GM12875 (cell line): ENCODE measurements at regions not wholly inside any gene's neighbourhood (a gene's known extent, or its start where the extent isn't known, plus 50 kb on each side); places are given as distances from the start of the nearest gene placed in this dataset.

ENCODE experiments used
- H3K4me3 ChIP-seq: one replicate; pipeline ENCODE4 v1.5.1; 2011; ENCODE audit warnings: low read depth, low read length, control low read depth
- TF ChIP-seq, protein P1 (sequence below): IDR thresholded peaks from 2 replicates; pipeline ENCODE4 v1.5.1; 2011; ENCODE audit warnings: low read depth, mild to moderate bottlenecking, control low read depth, inconsistent platforms, low read length, moderate library complexity, borderline replicate concordance; ENCODE audit not compliant: insufficient read depth

DNA sequence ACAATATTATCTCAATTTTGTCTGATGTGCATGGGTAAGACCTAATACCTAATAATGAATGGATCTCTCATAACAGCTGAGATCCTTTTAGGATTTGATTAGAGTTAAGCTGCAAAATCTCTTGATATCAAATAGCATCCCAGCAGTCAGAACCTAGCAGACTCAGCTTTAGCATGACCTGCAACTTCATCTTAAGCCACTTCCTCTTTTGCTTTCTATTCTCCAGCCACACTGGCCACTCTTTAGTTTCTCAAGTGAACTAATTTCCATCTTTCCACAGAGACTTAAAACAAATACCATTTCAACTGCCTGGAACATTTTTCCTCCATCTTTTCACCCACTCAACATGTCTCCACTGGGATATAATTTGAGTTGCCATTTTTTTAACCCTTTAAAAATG is 1251.6 kb upstream of the ZEB2 start:
- TF ChIP-seq, protein P1, sequence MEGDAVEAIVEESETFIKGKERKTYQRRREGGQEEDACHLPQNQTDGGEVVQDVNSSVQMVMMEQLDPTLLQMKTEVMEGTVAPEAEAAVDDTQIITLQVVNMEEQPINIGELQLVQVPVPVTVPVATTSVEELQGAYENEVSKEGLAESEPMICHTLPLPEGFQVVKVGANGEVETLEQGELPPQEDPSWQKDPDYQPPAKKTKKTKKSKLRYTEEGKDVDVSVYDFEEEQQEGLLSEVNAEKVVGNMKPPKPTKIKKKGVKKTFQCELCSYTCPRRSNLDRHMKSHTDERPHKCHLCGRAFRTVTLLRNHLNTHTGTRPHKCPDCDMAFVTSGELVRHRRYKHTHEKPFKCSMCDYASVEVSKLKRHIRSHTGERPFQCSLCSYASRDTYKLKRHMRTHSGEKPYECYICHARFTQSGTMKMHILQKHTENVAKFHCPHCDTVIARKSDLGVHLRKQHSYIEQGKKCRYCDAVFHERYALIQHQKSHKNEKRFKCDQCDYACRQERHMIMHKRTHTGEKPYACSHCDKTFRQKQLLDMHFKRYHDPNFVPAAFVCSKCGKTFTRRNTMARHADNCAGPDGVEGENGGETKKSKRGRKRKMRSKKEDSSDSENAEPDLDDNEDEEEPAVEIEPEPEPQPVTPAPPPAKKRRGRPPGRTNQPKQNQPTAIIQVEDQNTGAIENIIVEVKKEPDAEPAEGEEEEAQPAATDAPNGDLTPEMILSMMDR = no peak
- H3K4me3 ChIP-seq = no peak overlapping the region

DNA sequence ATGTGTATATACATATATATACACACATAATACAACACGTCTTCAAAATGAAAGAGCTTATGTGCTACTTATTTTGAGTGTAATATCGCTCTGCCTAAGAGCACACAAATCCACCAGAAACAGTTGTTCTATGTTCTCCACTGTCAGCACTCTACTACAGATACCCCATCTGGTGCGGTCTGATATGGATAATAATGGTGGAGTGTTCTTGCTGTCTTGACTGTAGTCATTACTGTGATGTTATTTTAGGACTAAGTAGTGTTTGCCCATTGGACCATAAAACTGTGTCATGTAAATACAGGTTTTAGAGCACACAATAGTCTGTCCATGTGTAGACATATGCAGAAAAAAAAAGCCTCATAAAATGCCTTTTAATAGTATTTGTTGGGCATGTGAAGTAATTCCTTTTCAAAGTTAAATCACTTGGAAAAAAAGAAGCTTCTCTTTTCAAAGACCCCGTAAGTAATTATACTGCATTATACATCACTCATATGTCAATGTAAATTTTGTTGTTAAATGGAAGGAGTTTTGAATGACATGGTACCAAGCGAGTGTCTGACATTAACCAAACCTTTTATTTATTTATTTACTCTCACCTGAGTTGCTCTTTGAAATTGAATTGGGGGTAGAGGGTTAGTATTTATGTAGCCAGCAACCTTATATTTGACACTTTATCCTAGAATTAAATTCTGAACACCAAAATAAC is 1249.2 kb upstream of the ZEB2 start:
- no peak overlapping the region for H3K4me3 ChIP-seq
- TF ChIP-seq, protein P1 = no peak

DNA sequence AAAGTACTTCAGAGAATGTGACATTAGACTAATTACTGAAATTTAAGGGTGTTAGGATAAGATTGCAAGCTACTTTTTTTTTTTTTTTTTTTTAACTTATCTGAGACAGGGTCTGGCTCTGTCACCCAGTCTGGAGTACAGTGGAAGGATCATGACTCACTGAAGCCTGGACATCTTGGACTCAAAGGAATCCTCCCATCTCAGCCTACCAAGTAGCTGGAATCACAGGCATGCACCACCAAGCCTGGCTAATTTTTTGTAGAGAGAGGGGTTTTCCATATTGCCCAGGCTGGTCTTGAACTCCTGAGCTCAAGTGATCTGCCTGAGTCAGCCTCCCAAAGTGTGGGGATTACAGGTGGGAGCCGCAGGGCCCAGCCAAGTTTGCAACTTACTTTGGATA is 1246.0 kb upstream of the ZEB2 start:
- H3K4me3 ChIP-seq = no peak overlapping the region
- TF ChIP-seq, protein P1 = no peak

DNA sequence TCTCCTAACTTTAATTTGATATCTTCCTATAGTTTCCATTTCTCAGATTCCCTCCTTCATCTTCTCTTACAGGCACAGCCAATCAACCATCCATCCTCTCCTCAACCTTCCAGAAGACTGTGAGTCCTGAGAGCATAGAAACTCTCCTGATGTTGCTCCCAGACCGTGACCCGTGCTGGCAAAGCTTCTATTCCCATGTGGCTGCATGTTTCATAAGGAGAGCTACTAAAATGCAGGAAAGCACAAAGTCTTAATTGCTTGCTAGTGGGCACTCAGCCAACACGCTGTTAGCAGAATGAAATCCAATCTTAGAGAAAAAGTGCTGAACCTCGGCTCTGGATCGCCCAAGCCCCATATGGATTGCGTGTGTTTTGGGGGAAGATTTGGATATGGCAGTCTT is 1244.7 kb upstream of the ZEB2 start:
- TF ChIP-seq, protein P1 = no peak
- H3K4me3 ChIP-seq = no peak overlapping the region

DNA sequence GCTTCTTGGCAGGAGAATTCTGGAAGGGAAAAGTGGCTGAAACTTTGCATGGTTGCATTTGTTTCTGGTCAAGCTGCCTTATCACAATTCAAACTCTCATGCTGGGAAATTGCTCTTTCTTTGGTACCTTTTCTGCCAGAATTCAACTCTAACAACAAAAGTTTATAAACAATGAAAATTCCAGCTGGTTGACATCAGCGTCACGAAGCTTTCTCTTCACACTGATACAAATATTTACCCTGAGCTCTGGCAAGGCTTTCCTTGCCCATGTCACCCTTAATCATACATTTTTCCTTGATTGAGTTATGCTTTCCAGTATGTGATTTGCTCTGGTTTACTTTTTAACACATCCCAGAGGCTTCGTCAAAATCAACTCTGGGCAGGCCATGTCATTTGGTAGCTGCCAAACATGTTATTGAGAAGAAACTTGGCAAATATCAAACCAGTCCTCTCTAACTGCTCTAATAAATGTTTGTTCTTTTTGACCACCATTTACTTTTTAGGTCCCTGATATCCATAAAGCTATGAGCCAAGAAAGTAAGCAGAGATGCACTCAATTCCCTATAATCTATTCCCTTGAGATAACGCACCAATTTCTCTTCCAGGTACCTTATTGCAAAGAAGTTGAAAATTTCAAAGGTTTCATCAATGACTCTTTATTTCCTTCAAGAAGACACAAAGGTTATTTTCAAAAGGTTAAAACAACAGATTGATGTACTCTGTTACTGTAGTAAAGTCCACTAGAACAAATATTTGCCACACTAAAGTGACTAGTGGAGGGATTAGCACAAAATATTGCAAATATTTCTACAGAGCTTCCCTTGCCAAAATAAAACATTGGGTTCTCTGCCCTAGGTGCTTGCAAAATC is 1241.1 kb upstream of the ZEB2 start:
- H3K4me3 ChIP-seq = no peak overlapping the region

DNA sequence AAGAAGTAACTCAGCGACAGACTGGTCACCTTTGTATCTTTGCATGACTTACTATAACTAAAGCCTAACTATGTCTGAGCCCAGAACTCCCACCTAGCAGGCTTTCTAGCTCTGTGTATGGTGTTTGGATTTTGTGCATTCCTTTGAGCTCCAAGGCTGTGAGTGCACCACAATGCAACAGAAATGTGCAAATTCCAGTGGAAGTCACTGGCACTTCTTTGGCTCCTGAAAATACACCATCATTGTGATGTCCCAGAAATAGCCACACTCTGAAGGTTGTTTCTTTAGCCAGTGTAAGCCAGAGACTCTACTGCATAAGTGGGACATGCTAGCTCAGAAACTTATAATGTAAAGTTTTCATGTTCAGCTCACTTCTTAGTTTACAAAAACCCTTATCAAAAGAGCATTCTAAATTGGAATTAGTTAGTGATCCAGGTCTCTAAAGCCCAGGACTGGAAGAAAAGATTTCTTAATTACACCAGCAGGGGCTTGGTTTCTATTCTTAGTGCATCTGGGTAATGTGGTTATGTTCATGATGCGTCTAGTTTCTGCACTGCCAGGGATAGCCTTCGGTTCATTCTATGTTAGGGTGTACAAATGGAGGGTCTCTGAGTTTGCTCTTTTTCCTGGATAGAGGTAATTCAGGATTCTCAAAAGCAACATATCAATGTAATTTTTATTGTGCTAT is 1239.5 kb upstream of the ZEB2 start:
- TF ChIP-seq, protein P1 = no peak
- H3K4me3 ChIP-seq = no peak overlapping the region

More for the DNA sequence above, 1241.1 kb upstream of the ZEB2 start:
- TF ChIP-seq, protein P1 = no peak
